H1 (cell line): ENCODE measurements at regions not wholly inside any gene's neighbourhood (a gene's known extent, or its start where the extent isn't known, plus 50 kb on each side); places are given as distances from the start of the nearest gene placed in this dataset.

Experiments
- CTCF ChIA-PET: fragments of 300-600 bp; sonication (Branson Sonifier 250); formaldehyde crosslinking; loops from one replicate; lab custom pipeline; 2021; ENCODE audit not compliant: partially characterized antibody; lab: Charles Lee
- POLR2A ChIA-PET: fragments of 300-600 bp; sonication (Branson Sonifier 250); formaldehyde crosslinking; loops from one replicate; lab custom pipeline; 2021; ENCODE audit warnings: inconsistent platforms; ENCODE audit not compliant: partially characterized antibody; lab: Charles Lee
- DNase-seq, 2 experiments: peaks; one replicate each; pipeline versions ENCODE4 v3.0.0 to v3.0.0-alpha.2; 2010 to 2022; ENCODE audit warnings: low spot score in 2 of 2, low read depth in 1 of 2, mixed read lengths in 1 of 2
- FAIRE-seq: peaks from 2 replicates; lab custom pipeline; 2011; peaks lifted over from hg19 to GRCh38; lab: Jason Lieb, UNC
- H2AFZ ChIP-seq: 2 replicates; pipeline ENCODE4 v1.8.1; 2012; ENCODE audit warnings: low read length, inconsistent platforms
- H2AK5ac ChIP-seq: 2 replicates; pipeline ENCODE4 v1.6.1; 2013; ENCODE audit warnings: low read depth, low read length
- H2BK120ac ChIP-seq: replicated peaks from 2 replicates; pipeline ENCODE3; 2013; ENCODE audit warnings: low read depth, low read length, inconsistent platforms
- H2BK12ac ChIP-seq: 2 replicates; pipeline ENCODE4 v1.6.1; 2013; ENCODE audit warnings: low read depth, low read length
- H2BK15ac ChIP-seq: 2 replicates; pipeline ENCODE4 v1.6.1; 2013; ENCODE audit warnings: low read length
- H2BK20ac ChIP-seq: 2 replicates; pipeline ENCODE4 v1.6.1; 2013; ENCODE audit warnings: low read length
- H2BK5ac ChIP-seq: 2 replicates; pipeline ENCODE4 v1.6.1; 2013; ENCODE audit warnings: low read depth, low read length
- H3K14ac ChIP-seq: 2 replicates; pipeline ENCODE4 v1.6.1; 2013; ENCODE audit warnings: inconsistent platforms; ENCODE audit not compliant: insufficient read length
- H3K18ac ChIP-seq: 2 replicates; pipeline ENCODE4 v1.6.1; 2013; ENCODE audit warnings: low read length; ENCODE audit errors: extremely low read depth
- H3K23ac ChIP-seq: 2 replicates; pipeline ENCODE4 v1.6.1; 2013; ENCODE audit warnings: inconsistent platforms; ENCODE audit not compliant: insufficient read length
- H3K23me2 ChIP-seq: 2 replicates; pipeline ENCODE4 v1.6.1; 2013; ENCODE audit warnings: low read depth, low read length
- H3K27ac ChIP-seq: 2 replicates; pipeline ENCODE4 v1.6.1; 2011; ENCODE audit warnings: low read depth, low read length, inconsistent platforms
- H3K27me3 ChIP-seq, 4 experiments: replicated peaks in 1 of 4; 1 replicate in 1 of 4; 2 replicates in 3 of 4; pipeline versions ENCODE4 v1.6.1 to v1.8.1; 2011 to 2013; ENCODE audit warnings: low read length in 3 of 4, mild to moderate bottlenecking in 3 of 4, inconsistent platforms in 2 of 4, mixed read lengths in 2 of 4, moderate library complexity in 1 of 4; ENCODE audit not compliant: control insufficient read depth in 3 of 4, insufficient read depth in 3 of 4; ENCODE audit errors: extremely low read depth in 1 of 4
- H3K36me3 ChIP-seq, 4 experiments: 2 replicates each; pipeline versions ENCODE4 v1.6.1 to v1.8.1; 2011 to 2013; ENCODE audit warnings: mild to moderate bottlenecking in 4 of 4, low read length in 3 of 4, moderate library complexity in 2 of 4, control low read depth in 1 of 4, inconsistent platforms in 1 of 4; ENCODE audit not compliant: insufficient read depth in 4 of 4, control insufficient read depth in 2 of 4
- H3K4ac ChIP-seq: replicated peaks from 2 replicates; pipeline ENCODE3; 2013; ENCODE audit warnings: low read length, low read depth, mixed read lengths, inconsistent platforms; ENCODE audit not compliant: insufficient read length
- H3K4me1 ChIP-seq, 4 experiments: replicated peaks in 1 of 4; 1 replicate in 1 of 4; 2 replicates in 3 of 4; pipeline versions ENCODE4 v1.6.1 to v1.8.1; 2011 to 2013; ENCODE audit warnings: low read length in 3 of 4, inconsistent platforms in 2 of 4, mixed read lengths in 1 of 4; ENCODE audit not compliant: insufficient read depth in 4 of 4, control insufficient read depth in 3 of 4
- H3K4me2 ChIP-seq, 2 experiments: 2 replicates each; pipeline versions ENCODE4 v1.6.1 to v1.8.1; 2011 to 2013; ENCODE audit warnings: low read depth in 2 of 2, low read length in 2 of 2, control low read depth in 1 of 2, inconsistent platforms in 1 of 2, mild to moderate bottlenecking in 1 of 2; ENCODE audit not compliant: insufficient read depth in 1 of 2
- H3K4me3 ChIP-seq, 4 experiments: fragments of 200-600, 300-600 bp in 1 of 4; sonication (generic), shearing (Covaris generic), sonication (Bioruptor Twin) in 1 of 4; 2 replicates each; pipeline versions ENCODE4 v1.5.1 to v1.8.1; 2011 to 2016; ENCODE audit warnings: low read length in 4 of 4, low read depth in 3 of 4, control low read depth in 2 of 4, inconsistent platforms in 2 of 4, mild to moderate bottlenecking in 2 of 4, mixed read lengths in 1 of 4, moderate library complexity in 1 of 4; ENCODE audit not compliant: insufficient read depth in 2 of 4; ENCODE audit errors: extremely low read depth in 1 of 4
- H3K56ac ChIP-seq: replicated peaks from 2 replicates; pipeline ENCODE3; 2013; ENCODE audit warnings: low read depth, mild to moderate bottlenecking, mixed read lengths, low read length, inconsistent platforms; ENCODE audit not compliant: insufficient read length
- H3K79me1 ChIP-seq: 2 replicates; pipeline ENCODE4 v1.6.1; 2013; ENCODE audit warnings: low read depth, low read length, control low read depth
- H3K79me2 ChIP-seq, 2 experiments: 2 replicates each; pipeline versions ENCODE4 v1.6.1 to v1.8.1; 2012 to 2013; ENCODE audit warnings: low read length in 2 of 2, mild to moderate bottlenecking in 2 of 2, inconsistent platforms in 1 of 2; ENCODE audit not compliant: insufficient read depth in 2 of 2, control insufficient read depth in 1 of 2
- H3K9ac ChIP-seq, 4 experiments: replicated peaks in 1 of 4; 1 replicate in 1 of 4; 2 replicates in 3 of 4; pipeline versions ENCODE4 v1.6.1 to v1.8.1; 2011 to 2013; ENCODE audit warnings: low read depth in 3 of 4, low read length in 3 of 4, control low read depth in 2 of 4, mild to moderate bottlenecking in 2 of 4, moderate library complexity in 2 of 4, inconsistent platforms in 1 of 4; ENCODE audit errors: extremely low read depth in 1 of 4
- H3K9me3 ChIP-seq, 2 experiments: 2 replicates each; pipeline versions ENCODE4 v1.6.1 to v1.8.1; 2012 to 2013; ENCODE audit warnings: mild to moderate bottlenecking in 2 of 2, moderate library complexity in 2 of 2, control low read depth in 1 of 2, inconsistent platforms in 1 of 2, low read depth in 1 of 2, low read length in 1 of 2, mixed read lengths in 1 of 2; ENCODE audit not compliant: insufficient read depth in 2 of 2
- H4K20me1 ChIP-seq, 2 experiments: replicated peaks in 1 of 2; 2 replicates each; pipeline versions ENCODE3 to v1.8.1; 2011 to 2013; ENCODE audit warnings: inconsistent platforms in 2 of 2, low read length in 2 of 2, mild to moderate bottlenecking in 1 of 2; ENCODE audit not compliant: insufficient read depth in 2 of 2, control insufficient read depth in 1 of 2
- H4K5ac ChIP-seq: 2 replicates; pipeline ENCODE4 v1.6.1; 2013; ENCODE audit warnings: low read length, low read depth, mixed read lengths, inconsistent platforms; ENCODE audit not compliant: insufficient read length
- H4K8ac ChIP-seq: 2 replicates; pipeline ENCODE4 v1.8.0; 2013; ENCODE audit warnings: mild to moderate bottlenecking, moderate library complexity, low read length, inconsistent platforms; ENCODE audit not compliant: insufficient read depth; ENCODE audit errors: extremely low read depth
- H4K91ac ChIP-seq: replicated peaks from 2 replicates; pipeline ENCODE3; 2013; ENCODE audit warnings: low read length, mixed read lengths, inconsistent platforms; ENCODE audit not compliant: insufficient read length
- GABPA ChIP-seq: IDR thresholded peaks from 2 replicates; pipeline ENCODE4 v1.6.1; 2011; ENCODE audit warnings: mild to moderate bottlenecking, low read length, moderate library complexity, borderline replicate concordance; ENCODE audit not compliant: insufficient read depth
- JUN ChIP-seq: IDR thresholded peaks from 2 replicates; pipeline ENCODE4 v1.6.1; 2011; ENCODE audit warnings: low read depth, mild to moderate bottlenecking, improper control_type of control experiment, low read length
- KDM1A ChIP-seq: fragments of 200-600, 300-600 bp; sonication (generic); IDR thresholded peaks from 2 replicates; pipeline ENCODE4 v1.7.1; 2016; ENCODE audit warnings: mild to moderate bottlenecking, low read length, borderline replicate concordance
- NANOG ChIP-seq: IDR thresholded peaks from 2 replicates; pipeline ENCODE4 v1.6.1; 2011; ENCODE audit warnings: low read length, low read depth, mild to moderate bottlenecking, inconsistent platforms; ENCODE audit not compliant: insufficient read depth, poor library complexity, severe bottlenecking
- POU5F1 ChIP-seq: IDR thresholded peaks from 2 replicates; pipeline ENCODE4 v1.6.1; 2011; ENCODE audit warnings: low read depth, mild to moderate bottlenecking, low read length, moderate library complexity
- WGBS, 2 experiments: shearing (Covaris generic) in 1 of 2; methylation state at CpG; one replicate each; pipeline versions ENCODE4 v1.1.6 to v1.1.7; 2013 to 2015; ENCODE audit warnings: low lambda C conversion rate in 2 of 2, mixed read lengths in 2 of 2, inconsistent platforms in 1 of 2, low coverage in 1 of 2, missing lambda C conversion rate in 1 of 2; ENCODE audit not compliant: insufficient replicate concordance in 2 of 2, insufficient coverage in 1 of 2, insufficient read length in 1 of 2; ENCODE audit errors: extremely low coverage in 1 of 2, missing lambda C conversion rate in 1 of 2; 5-methylcytosine and 5-hydroxymethylcytosine counted together
- TF ChIP-seq, protein P1 (sequence below): IDR thresholded peaks from 2 replicates; pipeline ENCODE4 v1.6.1; 2011; ENCODE audit warnings: low read depth, mild to moderate bottlenecking, low read length; ENCODE audit not compliant: insufficient read depth

GRCh38 chr14:65204056-65204455 is 101.7 kb upstream of the MAX start:
- Histone ChIP-seq H2BK12ac (no peak overlapping the region), H2BK5ac (no peak overlapping the region), H3K36me3 (no peaks in the 10 kb centered on the region), H4K5ac (no peak overlapping the region), H3K4me3 (no peak overlapping the region), H3K79me2 (no peaks in the 10 kb centered on the region), H3K4ac (no peak overlapping the region), H3K18ac (no peak overlapping the region), H3K27ac (no peak overlapping the region), H3K56ac (no peak overlapping the region), H3K9ac (no peak overlapping the region), H4K91ac (no peak overlapping the region), H2BK120ac (no peak overlapping the region), H3K79me1 (no peaks in the 10 kb centered on the region), H3K23ac (no peak overlapping the region), H2AK5ac (no peak overlapping the region), H3K27me3 (no peaks in the 10 kb centered on the region), H3K4me2 (no peak overlapping the region), H4K8ac (no peak overlapping the region; the same call in 1 of the 2 replicates), H2BK15ac (no peak overlapping the region), H2AFZ (no peak overlapping the region), H3K14ac (no peak overlapping the region), H3K23me2 (no peaks in the 10 kb centered on the region), H3K9me3 (no peaks in the 10 kb centered on the region), H2BK20ac (no peak overlapping the region), H3K4me1 (peaks cover 0 to 3% (median 0%) of the 10 kb centered on the region in 4 experiments; a peak in 2 of 7 replicates), H4K20me1 (no peaks in the 10 kb centered on the region)
- WGBS, 2 experiments: 94% methylated on average over 5 of the region's 5 CpGs; no CpG with 5 or more reads in 1 of the 2 experiments
- TF ChIP-seq GABPA (no peak), POU5F1 (no peak), NANOG (no peak), KDM1A (no peak), JUN (no peak)
- TF ChIP-seq, protein P1, sequence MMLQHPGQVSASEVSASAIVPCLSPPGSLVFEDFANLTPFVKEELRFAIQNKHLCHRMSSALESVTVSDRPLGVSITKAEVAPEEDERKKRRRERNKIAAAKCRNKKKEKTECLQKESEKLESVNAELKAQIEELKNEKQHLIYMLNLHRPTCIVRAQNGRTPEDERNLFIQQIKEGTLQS: no peak
- POLR2A ChIA-PET: no interaction called here
- DNase-seq (no peak), FAIRE-seq (no peak)
- CTCF ChIA-PET: interaction anchor here (0.7 to 1.3 kb wide), 2 partner anchors 39 to 590 kb away, joined by 3 to 4 read pairs; no protein-coding TSS in a partner anchor
